HCT116 (cell line): ENCODE measurements at regions not wholly inside any gene's neighbourhood (a gene's known extent, or its start where the extent isn't known, plus 50 kb on each side); places are given as distances from the start of the nearest gene placed in this dataset.

Experiments
- ATAC-seq: fragments of 200-7000 bp; cut with Tn5 transposase; 2 replicates; pipeline ENCODE4 v1.9.1; 2020; ENCODE audit warnings: mild to moderate bottlenecking, moderate library complexity
- BruUV-seq: library from RNA; stranded (reverse); fragments of 400-500 nt; replicated peaks from 2 replicates; lab custom pipeline; 2021; lab: Mats Ljungman, UMichigan
- CTCF ChIA-PET: fragments of 300-600 bp; sonication (Branson Sonifier 250); formaldehyde crosslinking; loops from one replicate; lab custom pipeline; 2021; ENCODE audit warnings: antibody characterized with exemption; lab: Charles Lee
- POLR2A ChIA-PET: fragments of 300-600, 350-600 bp; sonication (Branson Sonifier 250); formaldehyde crosslinking; loops from one replicate; lab custom pipeline; 2021; ENCODE audit warnings: antibody characterized with exemption; lab: Charles Lee
- RAD21 ChIA-PET, 2 experiments: fragments of 300-600 bp; sonication (Branson Sonifier 250); formaldehyde crosslinking; loops; one replicate each; lab custom pipeline; 2023; ENCODE audit warnings: low total read pairs in 2 of 2; ENCODE audit not compliant: uncharacterized antibody in 2 of 2, unreplicated experiment in 2 of 2, low non-redundant PET in 1 of 2; lab: Charles Lee
- DNase-seq: peaks from one replicate; pipeline ENCODE4 v3.0.0-alpha.2; 2010; ENCODE audit warnings: low read depth, low spot score
- H2AFZ ChIP-seq: fragments of 200-600 bp; shearing (Covaris generic), sonication (generic); 2 replicates; pipeline ENCODE4 v1.6.1; 2017; ENCODE audit warnings: low read depth, mixed run types, mixed read lengths, antibody characterized with exemption, low read length; ENCODE audit not compliant: poor library complexity, severe bottlenecking
- H3K27ac ChIP-seq: 2 replicates; pipeline ENCODE4 v1.5.1; 2012; ENCODE audit warnings: low read depth, low read length
- H3K27me3 ChIP-seq: fragments of 200-600 bp; sonication (generic); 2 replicates; pipeline ENCODE4 v1.6.1; 2016; ENCODE audit warnings: mixed run types, low read length, mixed read lengths; ENCODE audit not compliant: insufficient read depth
- H3K36me3 ChIP-seq, 2 experiments: fragments of 200-500 bp in 1 of 2; fragments of 200-600 bp in 1 of 2; sonication (Bioruptor generic) in 1 of 2; sonication (generic) in 1 of 2; 2 replicates each; pipeline versions ENCODE4 v1.5.1 to v1.6.1; 2014 to 2016; ENCODE audit warnings: low read length in 2 of 2, inconsistent platforms in 1 of 2, mixed read lengths in 1 of 2, mixed run types in 1 of 2; ENCODE audit not compliant: insufficient read depth in 2 of 2, control insufficient read depth in 1 of 2
- H3K4me1 ChIP-seq, 2 experiments: fragments of 200-600 bp in 1 of 2; sonication (generic) in 1 of 2; 2 replicates each; pipeline versions ENCODE4 v1.5.1 to v1.6.1; 2012 to 2017; ENCODE audit warnings: low read length in 2 of 2, inconsistent platforms in 1 of 2, mild to moderate bottlenecking in 1 of 2, mixed read lengths in 1 of 2, mixed run types in 1 of 2, moderate library complexity in 1 of 2; ENCODE audit not compliant: insufficient read depth in 2 of 2, control insufficient read depth in 1 of 2
- H3K4me2 ChIP-seq: fragments of 200-600 bp; sonication (generic); 2 replicates; pipeline ENCODE4 v1.6.1; 2017; ENCODE audit warnings: mixed run types, low read length, mixed read lengths
- H3K4me3 ChIP-seq, 2 experiments: fragments of 200-600 bp in 1 of 2; sonication (generic) in 1 of 2; replicated peaks in 1 of 2; 2 replicates each; pipeline ENCODE4 v1.5.1; 2011 to 2016; ENCODE audit warnings: low read length in 2 of 2, control low read depth in 1 of 2, low read depth in 1 of 2, mild to moderate bottlenecking in 1 of 2, mixed read lengths in 1 of 2, mixed run types in 1 of 2
- H3K79me2 ChIP-seq: fragments of 200-600 bp; sonication (generic); 2 replicates; pipeline ENCODE4 v1.6.1; 2017; ENCODE audit warnings: mild to moderate bottlenecking, mixed run types, low read length, moderate library complexity, mixed read lengths; ENCODE audit not compliant: insufficient read depth
- H3K9ac ChIP-seq: fragments of 200-600 bp; sonication (generic); 2 replicates; pipeline ENCODE4 v1.6.1; 2016; ENCODE audit warnings: low read length, mixed read lengths
- H3K9me2 ChIP-seq: fragments of 200-600 bp; sonication (generic), shearing (Covaris generic); 2 replicates; pipeline ENCODE4 v1.6.1; 2017; ENCODE audit warnings: mixed run types, mild to moderate bottlenecking, moderate library complexity; ENCODE audit not compliant: insufficient read depth
- H3K9me3 ChIP-seq, 2 experiments: fragments of 200-500 bp in 1 of 2; fragments of 200-600 bp in 1 of 2; sonication (Bioruptor generic) in 1 of 2; sonication (generic) in 1 of 2; 2 replicates each; pipeline ENCODE4 v1.6.1; 2014 to 2017; ENCODE audit warnings: low read length in 2 of 2, mixed read lengths in 2 of 2, inconsistent platforms in 1 of 2, low read depth in 1 of 2, mild to moderate bottlenecking in 1 of 2, mixed run types in 1 of 2, moderate library complexity in 1 of 2; ENCODE audit not compliant: control insufficient read depth in 1 of 2, insufficient read depth in 1 of 2
- H4K20me1 ChIP-seq: fragments of 200-600 bp; sonication (generic), shearing (Covaris generic); 2 replicates; pipeline ENCODE4 v1.6.1; 2017; ENCODE audit warnings: mixed run types, mild to moderate bottlenecking, moderate library complexity; ENCODE audit not compliant: insufficient read depth
- CBX3 ChIP-seq: IDR thresholded peaks from 2 replicates; pipeline ENCODE4 v1.6.1; 2012; ENCODE audit warnings: low read depth
- CEBPB ChIP-seq: IDR thresholded peaks from 2 replicates; pipeline ENCODE4 v1.6.1; 2012; ENCODE audit warnings: low read depth
- EGR1 ChIP-seq: IDR thresholded peaks from 2 replicates; pipeline ENCODE4 v1.6.1; 2012; ENCODE audit warnings: low read depth
- ELF1 ChIP-seq: IDR thresholded peaks from 2 replicates; pipeline ENCODE4 v1.6.1; 2012; ENCODE audit warnings: low read depth, borderline replicate concordance
- EZH2phosphoT487 ChIP-seq: fragments of 200-600 bp; IDR thresholded peaks from 2 replicates; pipeline ENCODE4 v1.6.1; 2018; ENCODE audit warnings: antibody characterized with exemption, borderline replicate concordance
- FOSL1 ChIP-seq: IDR thresholded peaks from 2 replicates; pipeline ENCODE4 v1.6.1; 2012; ENCODE audit warnings: low read depth
- JUND ChIP-seq: IDR thresholded peaks from 2 replicates; pipeline ENCODE4 v1.6.1; 2012
- POLR2A ChIP-seq: IDR thresholded peaks from 2 replicates; pipeline ENCODE4 v1.7.0; 2011; ENCODE audit warnings: borderline replicate concordance; ENCODE audit not compliant: insufficient read depth, insufficient read length; ENCODE audit errors: extremely low read depth
- POLR2AphosphoS5 ChIP-seq: IDR thresholded peaks from 2 replicates; pipeline ENCODE4 v1.6.1; 2011; ENCODE audit warnings: mild to moderate bottlenecking, low read depth, low read length, moderate library complexity
- RAD21 ChIP-seq: IDR thresholded peaks from 2 replicates; pipeline ENCODE4 v1.6.1; 2012; ENCODE audit warnings: low read depth, mild to moderate bottlenecking
- SP1 ChIP-seq: IDR thresholded peaks from 2 replicates; pipeline ENCODE4 v1.6.1; 2012; ENCODE audit warnings: low read depth
- SRF ChIP-seq: IDR thresholded peaks from 2 replicates; pipeline ENCODE4 v1.6.1; 2012; ENCODE audit warnings: low read depth
- YY1 ChIP-seq: IDR thresholded peaks from 2 replicates; pipeline ENCODE4 v1.6.1; 2011; ENCODE audit warnings: low read length, low read depth, moderate library complexity, mild to moderate bottlenecking; ENCODE audit not compliant: insufficient replicate concordance; ENCODE audit errors: extremely low read depth
- ZFX ChIP-seq: fragments of 450-650 bp; IDR thresholded peaks from 2 replicates; pipeline ENCODE4 v1.6.1; 2017
- ZNF274 ChIP-seq: fragments of 200-500 bp; sonication (Bioruptor generic); IDR thresholded peaks from 2 replicates; pipeline ENCODE4 v1.6.1; 2014; ENCODE audit warnings: mild to moderate bottlenecking, low read depth, low read length, inconsistent platforms
- intact Hi-C: fragments of 100-400 bp; cut with micrococcal nuclease; formaldehyde crosslinking; loops from 2 replicates; pipeline ENCODE4 v1.10.0; 2022
- TF ChIP-seq, protein P1 (sequence below), 3 experiments: fragments of 200-600 bp in 1 of 3; sonication (generic) in 1 of 3; IDR thresholded peaks in 2 of 3; conservative IDR thresholded peaks in 1 of 3; 2 replicates each; pipeline ENCODE4 v1.5.1; 2012 to 2017; ENCODE audit warnings: low read depth in 2 of 3, low read length in 2 of 3, antibody characterized with exemption in 1 of 3, borderline replicate concordance in 1 of 3, control low read depth in 1 of 3, mild to moderate bottlenecking in 1 of 3, mixed read lengths in 1 of 3, mixed run types in 1 of 3, moderate library complexity in 1 of 3; ENCODE audit not compliant: insufficient read depth in 1 of 3
- TF ChIP-seq, protein P2 (sequence below): IDR thresholded peaks from 2 replicates; pipeline ENCODE4 v1.6.1; 2011; ENCODE audit warnings: mild to moderate bottlenecking, low read length, moderate library complexity; ENCODE audit not compliant: insufficient replicate concordance; ENCODE audit errors: extremely low read depth

DNA sequence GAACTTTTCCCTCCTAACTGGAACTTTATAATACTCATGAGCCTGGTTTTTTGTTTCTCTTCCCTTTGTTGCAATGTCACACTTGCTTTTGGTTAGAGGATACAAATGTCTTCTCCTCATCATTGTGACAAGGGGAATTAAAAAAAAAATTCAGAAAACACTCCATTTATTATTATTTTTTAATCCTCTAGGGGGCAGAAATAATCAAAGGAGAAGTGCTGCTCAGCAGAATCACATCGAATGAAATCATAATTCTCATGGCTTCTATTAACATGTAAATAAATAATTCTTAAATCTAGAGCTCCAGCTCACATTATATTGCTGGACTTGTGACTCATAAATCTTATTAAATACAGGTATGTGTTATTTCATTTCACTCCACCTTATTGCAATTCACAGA is 273.8 kb downstream of the TRIB2 start:
- Histone ChIP-seq H3K4me2 (no peak overlapping the region), H2AFZ (no peak overlapping the region), H3K27me3 (no peaks in the 10 kb centered on the region), H4K20me1 (no peaks in the 10 kb centered on the region), H3K9me2 (no peaks in the 10 kb centered on the region), H3K4me1 (no peaks in the 10 kb centered on the region), H3K4me3 (no peak overlapping the region), H3K36me3 (no peaks in the 10 kb centered on the region), H3K9ac (no peak overlapping the region), H3K79me2 (no peaks in the 10 kb centered on the region), H3K9me3 (no peaks in the 10 kb centered on the region), H3K27ac (no peak overlapping the region)
- RAD21 ChIA-PET: no interaction called here
- ATAC-seq (no peak), DNase-seq (no peak)
- TF ChIP-seq, protein P1, sequence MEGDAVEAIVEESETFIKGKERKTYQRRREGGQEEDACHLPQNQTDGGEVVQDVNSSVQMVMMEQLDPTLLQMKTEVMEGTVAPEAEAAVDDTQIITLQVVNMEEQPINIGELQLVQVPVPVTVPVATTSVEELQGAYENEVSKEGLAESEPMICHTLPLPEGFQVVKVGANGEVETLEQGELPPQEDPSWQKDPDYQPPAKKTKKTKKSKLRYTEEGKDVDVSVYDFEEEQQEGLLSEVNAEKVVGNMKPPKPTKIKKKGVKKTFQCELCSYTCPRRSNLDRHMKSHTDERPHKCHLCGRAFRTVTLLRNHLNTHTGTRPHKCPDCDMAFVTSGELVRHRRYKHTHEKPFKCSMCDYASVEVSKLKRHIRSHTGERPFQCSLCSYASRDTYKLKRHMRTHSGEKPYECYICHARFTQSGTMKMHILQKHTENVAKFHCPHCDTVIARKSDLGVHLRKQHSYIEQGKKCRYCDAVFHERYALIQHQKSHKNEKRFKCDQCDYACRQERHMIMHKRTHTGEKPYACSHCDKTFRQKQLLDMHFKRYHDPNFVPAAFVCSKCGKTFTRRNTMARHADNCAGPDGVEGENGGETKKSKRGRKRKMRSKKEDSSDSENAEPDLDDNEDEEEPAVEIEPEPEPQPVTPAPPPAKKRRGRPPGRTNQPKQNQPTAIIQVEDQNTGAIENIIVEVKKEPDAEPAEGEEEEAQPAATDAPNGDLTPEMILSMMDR (IDR thresholded peaks at IDR 0.05 in 2 of 3, conservative IDR thresholded peaks at IDR 0.05 in 1 of 3; ENCODE audit: borderline replicate concordance in 1 of 3, insufficient read depth in 1 of 3, low read depth in 2 of 3, low read length in 2 of 3): peak; percentile 23 to 49 (median 29); a peak in 4 of 6 replicates
- TF ChIP-seq ZNF274 (no peak), YY1 (no peak), ZFX (no peak), JUND (no peak), SRF (no peak), RAD21 (peak; percentile 18; the same call in 1 of the 2 replicates)
- POLR2A ChIA-PET: no interaction called here
- no TSS peak for BruUV-seq
- CTCF ChIA-PET: interaction anchor here (1.9 kb wide), 1 partner anchor 16 kb away, joined by 4 read pairs; no protein-coding TSS in a partner anchor
- intact Hi-C loops: no loop called here

DNA sequence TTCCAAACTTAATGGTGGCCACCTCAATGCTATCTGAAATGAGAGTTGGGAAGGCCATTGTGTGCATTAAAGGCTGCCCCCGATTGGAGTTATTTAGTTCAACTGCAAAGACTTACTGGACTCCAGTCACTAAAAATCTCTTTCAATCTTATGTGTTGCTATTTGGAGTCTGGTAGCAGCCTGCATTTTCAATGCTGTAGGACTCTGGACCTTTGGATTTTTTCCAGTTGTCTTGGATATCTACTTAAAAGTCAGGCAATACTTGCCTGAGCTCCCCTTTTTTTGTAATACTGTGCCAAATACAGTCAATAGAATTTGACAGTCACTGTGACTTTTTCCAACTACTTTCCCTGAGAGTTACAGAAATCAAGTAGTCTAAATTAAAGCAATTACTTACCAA is 281.9 kb downstream of the TRIB2 start:
- ChIA-PET POLR2A (no interaction called here), CTCF (no interaction called here), RAD21 (no interaction called here)
- no peaks in the 10 kb centered on the region for H3K27me3 ChIP-seq
- H3K4me1 ChIP-seq: no peaks in the 10 kb centered on the region
- intact Hi-C loops: no loop called here
- H3K27ac ChIP-seq: no peak overlapping the region
- no peaks in the 10 kb centered on the region for H3K9me3 ChIP-seq
- no TSS peak for BruUV-seq
- H3K79me2 ChIP-seq: no peaks in the 10 kb centered on the region
- no peaks in the 10 kb centered on the region for H4K20me1 ChIP-seq
- H3K9me2 ChIP-seq: no peaks in the 10 kb centered on the region
- ATAC-seq: no peak
- no peak overlapping the region for H2AFZ ChIP-seq
- no peaks in the 10 kb centered on the region for H3K36me3 ChIP-seq
- no peak overlapping the region for H3K4me2 ChIP-seq
- H3K4me3 ChIP-seq: no peak overlapping the region
- DNase-seq: no peak
- no peak overlapping the region for H3K9ac ChIP-seq
- TF ChIP-seq ELF1 (no peak), YY1 (no peak), EZH2phosphoT487 (no peak), SP1 (no peak), SRF (no peak), POLR2A (no peak), FOSL1 (no peak), RAD21 (no peak), CBX3 (no peak), JUND (no peak), ZNF274 (no peak), CEBPB (no peak), POLR2AphosphoS5 (no peak), ZFX (no peak), EGR1 (no peak)
- TF ChIP-seq, protein P2, sequence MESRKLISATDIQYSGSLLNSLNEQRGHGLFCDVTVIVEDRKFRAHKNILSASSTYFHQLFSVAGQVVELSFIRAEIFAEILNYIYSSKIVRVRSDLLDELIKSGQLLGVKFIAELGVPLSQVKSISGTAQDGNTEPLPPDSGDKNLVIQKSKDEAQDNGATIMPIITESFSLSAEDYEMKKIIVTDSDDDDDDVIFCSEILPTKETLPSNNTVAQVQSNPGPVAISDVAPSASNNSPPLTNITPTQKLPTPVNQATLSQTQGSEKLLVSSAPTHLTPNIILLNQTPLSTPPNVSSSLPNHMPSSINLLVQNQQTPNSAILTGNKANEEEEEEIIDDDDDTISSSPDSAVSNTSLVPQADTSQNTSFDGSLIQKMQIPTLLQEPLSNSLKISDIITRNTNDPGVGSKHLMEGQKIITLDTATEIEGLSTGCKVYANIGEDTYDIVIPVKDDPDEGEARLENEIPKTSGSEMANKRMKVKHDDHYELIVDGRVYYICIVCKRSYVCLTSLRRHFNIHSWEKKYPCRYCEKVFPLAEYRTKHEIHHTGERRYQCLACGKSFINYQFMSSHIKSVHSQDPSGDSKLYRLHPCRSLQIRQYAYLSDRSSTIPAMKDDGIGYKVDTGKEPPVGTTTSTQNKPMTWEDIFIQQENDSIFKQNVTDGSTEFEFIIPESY: no peak
